ENCODE measurements at regions not wholly inside any gene's neighbourhood (a gene's known extent, or its start where the extent isn't known, plus 50 kb on each side); places are given as distances from the start of the nearest gene placed in this dataset.

- TF ChIP-seq POLR2AphosphoS5 (IDR thresholded peaks at IDR 0.05; ENCODE audit: borderline replicate concordance, low read depth, low read length) (no peak), EZH2 (IDR thresholded peaks at IDR 0.05) (no peak), FOXP2 (optimal IDR thresholded peaks at IDR 0.05; ENCODE audit: control extremely low read depth, extremely low read length, insufficient read depth) (no peak)
- no peak for DNase-seq (ENCODE audit: low read depth, low spot score)
- Histone ChIP-seq H3K9ac (ENCODE audit: insufficient read length) (no peak overlapping the region), H3K36me3 (ENCODE audit: insufficient read depth, low read length) (no peaks in the 10 kb centered on the region), H3K27ac (no peak overlapping the region), H3K9me3 (ENCODE audit: low read depth, low read length) (no peaks in the 10 kb centered on the region), H3K4me3 (no peak overlapping the region)
These were observed 118.5 kb upstream of the GRIA4 start for GRCh38 chr11:105491394-105491793.

- TF ChIP-seq FOXP2 (optimal IDR thresholded peaks at IDR 0.05; ENCODE audit: control extremely low read depth, extremely low read length, insufficient read depth): no peak
- DNase-seq (ENCODE audit: low read depth, low spot score): no peak
- Histone ChIP-seq H3K4me3 (no peak overlapping the region), H3K36me3 (ENCODE audit: insufficient read depth, low read length) (no peaks in the 10 kb centered on the region), H3K27ac (no peak overlapping the region), H3K9me3 (ENCODE audit: low read depth, low read length) (no peaks in the 10 kb centered on the region), H3K9ac (ENCODE audit: insufficient read length) (no peak overlapping the region)
These were observed 119.5 kb upstream of the GRIA4 start for GRCh38 chr11:105490333-105490732.

- TF ChIP-seq EZH2 (IDR thresholded peaks at IDR 0.05): no peak
- no peak for TF ChIP-seq POLR2AphosphoS5 (IDR thresholded peaks at IDR 0.05; ENCODE audit: borderline replicate concordance, low read depth, low read length)
- TF ChIP-seq FOXP2 (optimal IDR thresholded peaks at IDR 0.05; ENCODE audit: control extremely low read depth, extremely low read length, insufficient read depth): no peak
- no peaks in the 10 kb centered on the region for H3K36me3 ChIP-seq (ENCODE audit: insufficient read depth, low read length)
- H3K9me3 ChIP-seq (ENCODE audit: low read depth, low read length): no peaks in the 10 kb centered on the region
- no peak overlapping the region for H3K4me3 ChIP-seq
- no peak overlapping the region for H3K27ac ChIP-seq
- no peak overlapping the region for H3K9ac ChIP-seq (ENCODE audit: insufficient read length)
- no peak for DNase-seq (ENCODE audit: low read depth, low spot score)
These were observed 120.4 kb upstream of the GRIA4 start for GRCh38 chr11:105489446-105489845.

- TF ChIP-seq EZH2 (IDR thresholded peaks at IDR 0.05): no peak
- no peak for TF ChIP-seq FOXP2 (optimal IDR thresholded peaks at IDR 0.05; ENCODE audit: control extremely low read depth, extremely low read length, insufficient read depth)
- no peak for TF ChIP-seq POLR2AphosphoS5 (IDR thresholded peaks at IDR 0.05; ENCODE audit: borderline replicate concordance, low read depth, low read length)
- no peak for DNase-seq (ENCODE audit: low read depth, low spot score)
- Histone ChIP-seq H3K9ac (ENCODE audit: insufficient read length) (no peak overlapping the region), H3K9me3 (ENCODE audit: low read depth, low read length) (no peaks in the 10 kb centered on the region), H3K4me3 (no peak overlapping the region), H3K36me3 (ENCODE audit: insufficient read depth, low read length) (no peaks in the 10 kb centered on the region), H3K27ac (no peak overlapping the region)
These were observed 122.9 kb upstream of the GRIA4 start for GRCh38 chr11:105486929-105487328.

- no peak overlapping the region for H3K9ac ChIP-seq (ENCODE audit: insufficient read length)
- TF ChIP-seq FOXP2 (optimal IDR thresholded peaks at IDR 0.05; ENCODE audit: control extremely low read depth, extremely low read length, insufficient read depth) (no peak), EZH2 (IDR thresholded peaks at IDR 0.05) (no peak), POLR2AphosphoS5 (IDR thresholded peaks at IDR 0.05; ENCODE audit: borderline replicate concordance, low read depth, low read length) (no peak)
- no peak overlapping the region for H3K4me3 ChIP-seq
- DNase-seq (ENCODE audit: low read depth, low spot score): no peak
- no peaks in the 10 kb centered on the region for H3K9me3 ChIP-seq (ENCODE audit: low read depth, low read length)
- H3K36me3 ChIP-seq (ENCODE audit: insufficient read depth, low read length): no peaks in the 10 kb centered on the region
- H3K27ac ChIP-seq: no peak overlapping the region
These were observed 139.9 kb upstream of the GRIA4 start for GRCh38 chr11:105469931-105470330.

- Histone ChIP-seq H3K27ac (no peak overlapping the region), H3K4me3 (no peak overlapping the region), H3K9me3 (ENCODE audit: low read depth, low read length) (no peaks in the 10 kb centered on the region), H3K36me3 (ENCODE audit: insufficient read depth, low read length) (no peaks in the 10 kb centered on the region), H3K9ac (ENCODE audit: insufficient read length) (no peak overlapping the region)
- no peak for DNase-seq (ENCODE audit: low read depth, low spot score)
- no peak for TF ChIP-seq POLR2AphosphoS5 (IDR thresholded peaks at IDR 0.05; ENCODE audit: borderline replicate concordance, low read depth, low read length)
- no peak for TF ChIP-seq EZH2 (IDR thresholded peaks at IDR 0.05)
- TF ChIP-seq FOXP2 (optimal IDR thresholded peaks at IDR 0.05; ENCODE audit: control extremely low read depth, extremely low read length, insufficient read depth): no peak
These were observed 141.7 kb upstream of the GRIA4 start for GRCh38 chr11:105468154-105468553.

GRCh38 chr11:105466582-105467228, 143.2 kb upstream of the GRIA4 start:
- H3K27ac ChIP-seq: no peak overlapping the region
- H3K9me3 ChIP-seq (ENCODE audit: low read depth, low read length): no peaks in the 10 kb centered on the region
- peak; percentile 16 for DNase-seq (ENCODE audit: low read depth, low spot score)
- H3K9ac ChIP-seq (ENCODE audit: insufficient read length): no peak overlapping the region
- H3K4me3 ChIP-seq: no peak overlapping the region
- TF ChIP-seq POLR2AphosphoS5 (IDR thresholded peaks at IDR 0.05; ENCODE audit: borderline replicate concordance, low read depth, low read length) (no peak), EZH2 (IDR thresholded peaks at IDR 0.05) (no peak), FOXP2 (optimal IDR thresholded peaks at IDR 0.05; ENCODE audit: control extremely low read depth, extremely low read length, insufficient read depth) (no peak)
- H3K36me3 ChIP-seq (ENCODE audit: insufficient read depth, low read length): no peaks in the 10 kb centered on the region

- H3K4me3 ChIP-seq: no peak overlapping the region
- TF ChIP-seq FOXP2 (optimal IDR thresholded peaks at IDR 0.05; ENCODE audit: control extremely low read depth, extremely low read length, insufficient read depth): no peak
- no peak for TF ChIP-seq EZH2 (IDR thresholded peaks at IDR 0.05)
- no peak for TF ChIP-seq POLR2AphosphoS5 (IDR thresholded peaks at IDR 0.05; ENCODE audit: borderline replicate concordance, low read depth, low read length)
- no peak for DNase-seq (ENCODE audit: low read depth, low spot score)
- no peaks in the 10 kb centered on the region for H3K36me3 ChIP-seq (ENCODE audit: insufficient read depth, low read length)
- H3K27ac ChIP-seq: no peak overlapping the region
- no peak overlapping the region for H3K9ac ChIP-seq (ENCODE audit: insufficient read length)
- no peaks in the 10 kb centered on the region for H3K9me3 ChIP-seq (ENCODE audit: low read depth, low read length)
These were observed 151.8 kb upstream of the GRIA4 start for GRCh38 chr11:105458071-105458470.

- Histone ChIP-seq H3K36me3 (ENCODE audit: insufficient read depth, low read length) (no peaks in the 10 kb centered on the region), H3K9me3 (ENCODE audit: low read depth, low read length) (no peaks in the 10 kb centered on the region), H3K4me3 (no peak overlapping the region), H3K27ac (no peak overlapping the region), H3K9ac (ENCODE audit: insufficient read length) (no peak overlapping the region)
- TF ChIP-seq POLR2AphosphoS5 (IDR thresholded peaks at IDR 0.05; ENCODE audit: borderline replicate concordance, low read depth, low read length): no peak
- TF ChIP-seq FOXP2 (optimal IDR thresholded peaks at IDR 0.05; ENCODE audit: control extremely low read depth, extremely low read length, insufficient read depth): no peak
- no peak for TF ChIP-seq EZH2 (IDR thresholded peaks at IDR 0.05)
- DNase-seq (ENCODE audit: low read depth, low spot score): no peak
These were observed 152.9 kb upstream of the GRIA4 start for GRCh38 chr11:105456950-105457349.
